GM12875 (cell line): ENCODE measurements at regions not wholly inside any gene's neighbourhood (a gene's known extent, or its start where the extent isn't known, plus 50 kb on each side); places are given as distances from the start of the nearest gene placed in this dataset.

ENCODE experiments used
- H3K4me3 ChIP-seq: one replicate; pipeline ENCODE4 v1.5.1; 2011; ENCODE audit warnings: low read depth, low read length, control low read depth
- TF ChIP-seq, protein P1 (sequence below): IDR thresholded peaks from 2 replicates; pipeline ENCODE4 v1.5.1; 2011; ENCODE audit warnings: low read depth, mild to moderate bottlenecking, control low read depth, inconsistent platforms, low read length, moderate library complexity, borderline replicate concordance; ENCODE audit not compliant: insufficient read depth

DNA sequence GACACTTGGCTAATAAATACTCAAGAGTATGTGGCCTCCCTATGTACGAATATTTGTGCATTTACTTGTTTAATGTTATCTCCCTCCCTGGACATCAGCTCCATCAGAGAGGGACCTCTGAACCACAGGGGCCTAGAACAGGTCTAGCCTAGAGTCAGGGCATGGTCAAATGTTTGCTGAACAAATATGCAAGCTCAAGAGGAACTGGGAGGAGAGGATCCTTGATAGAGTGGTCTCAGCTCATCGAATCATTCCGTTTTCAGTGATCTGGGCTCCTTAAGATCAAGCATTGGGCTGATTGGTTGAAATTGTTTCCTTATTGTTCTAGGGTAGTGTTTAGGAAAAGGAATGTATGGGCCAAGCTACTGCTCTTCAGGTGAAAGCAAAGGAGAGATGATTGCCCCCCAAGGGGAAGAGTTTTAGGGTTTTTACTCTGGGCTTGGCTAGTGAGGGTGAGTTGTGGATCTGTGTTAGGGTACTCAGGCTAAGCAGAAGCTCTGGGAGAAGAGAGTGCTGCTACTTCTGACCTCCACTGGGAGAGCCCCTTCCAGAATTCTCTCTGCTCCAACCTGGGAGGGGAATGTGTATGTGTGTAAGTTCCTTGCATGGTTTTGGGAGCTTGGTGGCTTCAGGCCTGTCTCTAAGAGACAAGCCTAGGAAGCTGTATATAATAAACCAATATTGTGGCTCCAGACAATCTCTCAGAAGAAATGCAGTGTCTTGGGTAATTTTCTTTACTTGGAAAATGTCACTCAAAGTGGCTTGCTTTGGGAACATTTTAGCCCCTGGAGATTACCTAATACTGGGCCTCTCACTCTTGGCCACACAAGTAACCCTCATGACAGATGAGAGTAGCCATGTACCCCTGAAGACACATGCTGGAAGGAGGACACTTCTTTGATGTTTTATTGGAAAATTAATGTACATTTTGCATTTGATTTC lies 110.0 kb downstream of the EMX2 start:
- TF ChIP-seq, protein P1, sequence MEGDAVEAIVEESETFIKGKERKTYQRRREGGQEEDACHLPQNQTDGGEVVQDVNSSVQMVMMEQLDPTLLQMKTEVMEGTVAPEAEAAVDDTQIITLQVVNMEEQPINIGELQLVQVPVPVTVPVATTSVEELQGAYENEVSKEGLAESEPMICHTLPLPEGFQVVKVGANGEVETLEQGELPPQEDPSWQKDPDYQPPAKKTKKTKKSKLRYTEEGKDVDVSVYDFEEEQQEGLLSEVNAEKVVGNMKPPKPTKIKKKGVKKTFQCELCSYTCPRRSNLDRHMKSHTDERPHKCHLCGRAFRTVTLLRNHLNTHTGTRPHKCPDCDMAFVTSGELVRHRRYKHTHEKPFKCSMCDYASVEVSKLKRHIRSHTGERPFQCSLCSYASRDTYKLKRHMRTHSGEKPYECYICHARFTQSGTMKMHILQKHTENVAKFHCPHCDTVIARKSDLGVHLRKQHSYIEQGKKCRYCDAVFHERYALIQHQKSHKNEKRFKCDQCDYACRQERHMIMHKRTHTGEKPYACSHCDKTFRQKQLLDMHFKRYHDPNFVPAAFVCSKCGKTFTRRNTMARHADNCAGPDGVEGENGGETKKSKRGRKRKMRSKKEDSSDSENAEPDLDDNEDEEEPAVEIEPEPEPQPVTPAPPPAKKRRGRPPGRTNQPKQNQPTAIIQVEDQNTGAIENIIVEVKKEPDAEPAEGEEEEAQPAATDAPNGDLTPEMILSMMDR, result no peak
- no peak overlapping the region for H3K4me3 ChIP-seq

DNA sequence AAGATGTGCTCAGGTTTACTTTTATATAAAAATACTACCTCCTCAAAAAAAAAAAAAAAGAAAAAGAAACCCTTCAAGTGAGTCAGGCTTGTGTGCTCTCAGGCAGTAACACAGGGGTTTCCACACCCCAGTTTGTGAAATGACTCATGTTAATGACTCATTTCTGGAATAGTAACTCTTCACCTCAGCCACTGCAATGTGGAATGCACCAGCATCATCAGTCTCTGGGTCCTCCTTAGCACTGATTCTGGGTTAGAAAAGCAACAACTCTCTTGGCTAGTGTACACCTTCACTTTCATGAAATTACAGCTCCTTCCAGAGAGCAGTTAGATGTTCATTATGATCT lies 110.6 kb downstream of the EMX2 start:
- TF ChIP-seq, protein P1, result no peak
- no peak overlapping the region for H3K4me3 ChIP-seq

DNA sequence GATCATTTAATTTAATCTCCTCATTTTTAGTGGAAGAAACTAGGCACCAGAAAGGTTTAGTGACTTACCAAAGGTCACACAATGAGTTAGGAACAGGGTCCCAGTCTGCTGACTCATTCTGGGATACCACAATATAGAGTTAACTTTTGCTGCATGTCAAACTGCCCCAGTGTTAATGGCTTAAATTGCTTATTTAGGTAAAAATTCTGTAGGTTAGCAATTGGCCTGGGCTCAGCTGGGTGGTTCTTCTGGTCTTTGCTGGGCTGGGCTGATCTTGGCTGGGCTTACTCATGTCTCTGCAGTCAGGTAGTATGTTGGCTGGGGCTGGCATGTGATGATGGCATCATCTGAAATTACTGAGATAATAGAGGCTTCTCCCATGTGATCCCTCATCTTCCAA lies 111.6 kb downstream of the EMX2 start:
- TF ChIP-seq, protein P1, result no peak
- no peak overlapping the region for H3K4me3 ChIP-seq

DNA sequence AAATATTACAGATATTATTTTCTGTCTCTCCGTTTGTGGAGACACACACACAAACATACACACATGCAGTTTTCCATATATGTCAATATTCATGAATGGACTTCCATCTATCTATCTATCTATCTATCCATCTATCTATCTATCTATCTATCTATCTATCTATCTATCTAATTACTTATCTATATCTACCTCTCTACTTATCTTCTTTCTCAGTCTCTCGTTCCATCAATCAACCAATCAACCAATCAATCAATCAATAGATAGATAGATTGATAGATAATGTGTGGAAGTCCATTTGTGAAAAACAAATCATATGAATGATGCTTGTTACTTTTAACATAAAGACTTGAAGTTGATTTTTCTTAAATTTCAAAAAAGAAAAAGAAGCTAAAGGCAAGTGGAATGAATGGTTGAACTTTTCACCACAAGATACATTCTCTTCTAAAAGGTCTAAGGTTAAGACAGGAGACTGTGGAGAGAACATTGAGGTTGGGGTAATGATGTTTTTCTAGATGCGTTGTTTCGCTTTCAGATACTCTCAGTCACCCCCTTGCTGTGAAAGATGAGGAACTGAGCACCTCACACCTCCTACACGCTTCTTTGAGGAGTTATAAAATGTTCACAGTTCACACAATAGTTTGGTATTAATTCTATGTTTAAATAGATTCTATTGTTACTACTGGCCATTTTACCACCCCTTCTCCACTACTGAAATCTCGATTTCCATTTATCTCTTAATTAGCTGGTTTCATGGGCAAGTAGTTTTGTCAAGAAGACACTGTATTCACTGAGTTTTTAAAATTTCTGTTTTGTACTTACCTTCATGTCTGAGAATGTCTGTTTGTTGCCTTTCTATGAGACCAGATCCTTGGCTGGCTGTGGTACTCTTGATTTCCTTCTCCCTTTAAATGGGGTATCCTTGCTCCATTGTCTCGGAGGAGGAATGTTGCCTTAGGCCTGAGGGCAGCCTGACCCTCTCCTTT lies 114.1 kb downstream of the EMX2 start:
- TF ChIP-seq, protein P1, result no peak

DNA sequence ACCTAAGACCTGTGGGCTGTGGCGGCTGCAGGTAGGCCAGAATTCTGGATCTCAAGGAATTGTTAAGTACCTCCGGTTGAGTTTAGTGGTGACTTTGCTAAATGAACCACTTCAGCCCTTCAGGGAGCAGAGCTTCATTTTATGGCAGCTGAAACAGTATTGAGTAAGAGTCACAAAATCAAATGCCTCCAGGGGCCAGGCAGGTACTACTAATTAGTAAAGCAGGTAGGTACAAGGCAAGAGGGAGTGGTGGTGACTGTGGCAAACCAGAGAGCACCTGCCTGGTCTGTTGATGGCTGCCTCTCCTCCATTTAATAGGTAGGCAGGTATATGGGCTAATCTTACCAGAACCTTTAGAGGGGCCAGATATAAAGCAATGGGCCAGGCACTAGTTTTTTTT lies 118.8 kb downstream of the EMX2 start:
- TF ChIP-seq, protein P1, result no peak
- H3K4me3 ChIP-seq, result no peak overlapping the region

More for the DNA sequence above, 114.1 kb downstream of the EMX2 start:
- no peak overlapping the region for H3K4me3 ChIP-seq

DNA sequence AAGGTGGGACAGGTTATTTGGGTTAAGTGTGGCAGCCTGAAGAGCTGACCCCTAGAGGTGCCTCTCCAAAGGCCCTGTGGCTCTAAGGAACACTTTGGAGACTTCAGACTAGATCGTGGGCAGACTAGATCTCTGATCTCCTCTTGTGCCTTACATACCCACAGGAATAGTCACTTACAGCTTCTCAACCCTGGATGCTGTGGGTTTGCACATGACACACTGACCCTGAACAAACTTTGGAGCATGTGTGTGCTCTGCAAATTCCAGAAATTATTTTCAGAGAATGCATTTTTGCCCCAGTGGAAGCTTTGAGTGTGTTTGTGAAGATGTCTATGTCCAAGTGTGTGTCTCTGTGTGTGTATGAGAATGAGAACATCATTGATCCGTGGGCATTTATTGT lies 119.6 kb downstream of the EMX2 start:
- TF ChIP-seq, protein P1, result no peak
- H3K4me3 ChIP-seq, result no peak overlapping the region
